ENCODE measurements at regions not wholly inside any gene's neighbourhood (a gene's known extent, or its start where the extent isn't known, plus 50 kb on each side); places are given as distances from the start of the nearest gene placed in this dataset.

- no peak for DNase-seq (ENCODE audit: low read depth)
These were observed 49.9 kb downstream of the CHRM3 start for GRCh38 chr1:239436286-239436685.

GRCh38 chr1:239437822-239438221 is 51.5 kb downstream of the CHRM3 start:
- DNase-seq (ENCODE audit: low read depth) = no peak

DNA sequence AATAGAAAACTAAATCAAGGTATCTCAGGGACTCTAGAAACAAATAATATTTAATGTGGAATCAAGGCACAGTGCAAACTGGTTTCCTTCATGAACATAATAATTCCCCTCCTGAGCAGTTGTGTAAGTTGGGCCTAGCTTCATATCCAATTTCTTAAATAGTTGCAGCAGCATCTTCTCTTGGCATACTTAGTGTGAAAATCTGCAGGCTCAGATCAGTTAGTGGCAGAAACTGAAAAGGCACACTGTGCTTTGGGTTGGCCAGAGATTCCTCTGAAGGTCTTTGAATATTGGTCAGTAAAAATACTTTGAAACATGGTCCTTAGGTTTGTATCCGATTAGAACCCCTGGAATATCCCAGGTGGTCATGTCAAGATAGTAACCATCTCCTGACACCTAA is 52.5 kb downstream of the CHRM3 start:
- DNase-seq (ENCODE audit: low read depth) = no peak

DNA sequence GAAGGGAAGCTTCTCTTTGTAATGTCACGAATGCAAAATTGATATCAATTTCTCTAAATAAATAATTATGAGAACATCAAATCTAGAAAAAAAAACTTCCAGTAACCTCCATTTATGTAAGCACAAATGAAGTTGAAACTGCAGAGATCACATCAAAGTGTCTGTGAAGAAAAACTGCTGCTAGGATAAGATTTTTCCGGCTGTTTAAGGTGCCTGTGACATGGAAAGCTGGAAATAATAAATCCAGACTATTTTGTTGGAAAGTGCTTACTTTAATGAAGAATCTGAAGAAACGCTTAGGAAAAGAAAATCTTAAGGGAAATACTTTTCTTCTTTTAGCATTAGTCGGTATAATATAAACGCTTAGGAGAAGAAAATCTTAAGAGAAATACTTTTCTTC is 57.0 kb downstream of the CHRM3 start:
- DNase-seq (ENCODE audit: low read depth) = no peak

DNA sequence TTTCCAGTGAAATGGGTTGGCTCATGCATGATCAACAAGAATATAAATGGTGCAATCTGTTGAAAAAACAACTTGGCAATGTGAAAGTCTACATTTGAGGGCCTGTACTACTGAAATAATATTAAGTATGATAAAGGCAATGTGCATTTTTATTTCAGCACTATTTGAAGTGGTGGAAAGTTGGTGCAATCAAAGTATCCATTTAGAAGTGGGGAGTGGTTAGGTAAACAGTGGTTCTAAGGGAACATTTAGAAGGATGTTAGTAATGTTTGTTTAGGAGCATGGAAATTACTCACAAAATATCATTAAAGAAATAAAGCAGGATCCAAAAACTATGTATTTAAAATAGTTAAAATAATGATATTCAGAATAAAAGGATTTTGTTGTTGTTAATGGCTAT is 60.2 kb downstream of the CHRM3 start:
- no peak for DNase-seq (ENCODE audit: low read depth)

GRCh38 chr1:239448911-239449310 is 62.5 kb downstream of the CHRM3 start:
- DNase-seq (ENCODE audit: low read depth) = no peak

- DNase-seq (ENCODE audit: low read depth) = no peak
These were observed 69.4 kb downstream of the CHRM3 start for GRCh38 chr1:239455743-239456142.

DNA sequence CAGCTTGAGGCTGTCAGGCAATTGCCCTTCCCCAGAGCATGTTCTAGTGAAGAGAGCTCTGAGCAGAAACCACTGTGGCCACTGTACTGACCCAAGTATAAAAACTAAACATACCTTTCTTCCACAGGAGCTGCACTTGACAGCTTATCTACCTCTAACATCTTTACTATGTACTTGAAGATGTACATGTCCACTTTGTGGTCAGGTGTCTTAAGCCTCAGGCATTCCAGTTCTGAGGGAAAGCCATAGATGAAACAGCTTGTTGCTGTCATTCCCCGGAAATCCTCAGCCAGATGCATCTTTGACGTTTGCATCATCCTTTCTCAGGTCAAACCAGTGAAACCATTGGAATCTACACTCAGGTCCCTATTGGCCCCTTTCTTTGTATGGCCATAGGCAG is 70.4 kb downstream of the CHRM3 start:
- DNase-seq (ENCODE audit: low read depth) = no peak

DNA sequence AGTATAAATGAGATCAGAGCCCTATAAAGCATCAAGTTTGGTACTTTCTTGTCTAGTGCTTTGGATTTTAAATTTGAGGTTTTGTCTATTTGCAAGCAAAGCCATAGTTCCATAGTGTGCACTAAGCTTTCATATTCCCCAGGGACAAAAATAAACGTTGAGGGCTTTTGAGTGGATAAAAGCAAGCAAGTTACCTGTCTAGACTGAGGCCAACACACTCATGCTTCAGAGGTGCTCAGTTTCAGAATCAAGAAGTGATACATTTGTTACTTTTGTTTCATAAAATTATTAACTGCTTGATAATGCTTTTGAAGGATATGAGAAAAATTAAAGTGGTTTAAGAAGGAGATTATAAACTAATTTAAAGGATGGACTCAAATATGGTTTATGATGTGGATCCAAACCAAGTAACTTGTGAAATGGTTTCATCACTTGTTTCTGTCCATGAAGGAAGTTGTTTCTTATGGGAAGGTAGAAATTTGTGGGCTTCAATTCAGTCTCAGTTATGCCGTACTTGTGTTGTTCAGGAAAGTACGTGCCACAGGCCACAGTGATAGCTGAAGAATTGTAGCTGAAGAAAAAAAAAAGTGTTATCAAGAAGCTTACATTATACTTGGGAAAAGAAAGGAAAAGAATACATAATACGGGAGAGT is 71.2 kb downstream of the CHRM3 start:
- DNase-seq (ENCODE audit: low read depth) = no peak

GRCh38 chr1:239458144-239458500 is 71.8 kb downstream of the CHRM3 start:
- DNase-seq (ENCODE audit: low read depth) = no peak

DNA sequence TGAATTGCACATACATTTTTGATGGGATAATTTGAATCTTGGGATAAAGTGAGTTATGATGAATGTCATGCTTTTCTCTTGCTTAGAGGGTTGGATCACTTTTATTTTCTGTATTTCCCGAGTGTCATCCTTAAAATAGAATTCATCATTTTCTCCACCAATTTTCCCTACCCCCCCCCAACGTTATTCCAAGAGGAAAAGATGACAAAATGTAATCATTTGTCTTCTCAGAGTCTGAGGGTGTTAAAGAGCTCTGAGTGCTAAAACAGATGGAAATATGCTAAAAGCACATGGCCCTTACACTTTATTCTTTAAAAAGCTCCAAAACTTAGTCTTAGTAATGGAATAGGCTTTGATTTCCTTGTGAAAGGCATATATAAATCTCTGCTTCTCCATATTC is 81.4 kb downstream of the CHRM3 start:
- no peak for DNase-seq (ENCODE audit: low read depth)

GRCh38 chr1:239478069-239478468 is 91.7 kb downstream of the CHRM3 start:
- no peak for DNase-seq (ENCODE audit: low read depth)

DNA sequence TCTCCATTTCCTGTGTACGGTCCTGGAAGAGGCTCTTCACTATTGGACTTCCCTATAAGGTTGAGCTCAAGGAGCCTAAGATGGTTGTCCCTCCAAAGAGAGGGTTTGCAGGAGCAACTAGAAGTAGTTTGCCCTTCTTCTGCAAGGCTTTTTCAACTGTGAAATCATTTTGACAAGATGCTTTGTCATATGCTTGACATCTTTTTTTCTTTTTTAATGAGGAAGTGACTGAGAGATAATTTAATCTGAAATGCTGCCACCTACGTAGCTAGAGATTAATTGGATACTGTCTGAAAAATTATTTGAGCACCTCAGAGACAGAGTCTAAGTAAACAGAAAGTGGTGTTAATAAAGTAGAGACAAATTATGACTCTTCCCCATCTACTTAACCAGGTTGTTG is 97.0 kb downstream of the CHRM3 start:
- DNase-seq (ENCODE audit: low read depth) = no peak

GRCh38 chr1:239493811-239494414 is 107.5 kb downstream of the CHRM3 start:
- DNase-seq (ENCODE audit: low read depth) = no peak

DNA sequence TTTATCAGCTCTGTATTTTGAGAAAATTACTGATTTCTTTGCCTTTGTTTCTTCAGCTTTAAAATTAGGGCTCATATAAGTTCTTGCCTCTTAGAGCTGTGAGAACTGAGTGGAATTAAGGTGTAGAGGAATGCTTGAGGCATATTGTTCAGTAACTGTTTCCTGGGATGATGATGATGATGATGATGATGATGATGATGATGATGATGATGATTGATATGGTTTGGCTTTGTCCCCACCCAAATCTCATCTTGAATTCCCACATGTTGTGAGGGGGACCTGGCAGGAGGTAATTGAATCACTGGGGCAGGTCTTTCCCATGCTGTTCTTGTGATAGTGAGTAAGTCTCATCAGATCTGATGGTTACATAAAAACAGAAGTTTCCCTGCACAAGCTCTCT is 118.7 kb downstream of the CHRM3 start:
- DNase-seq (ENCODE audit: low read depth) = no peak

DNA sequence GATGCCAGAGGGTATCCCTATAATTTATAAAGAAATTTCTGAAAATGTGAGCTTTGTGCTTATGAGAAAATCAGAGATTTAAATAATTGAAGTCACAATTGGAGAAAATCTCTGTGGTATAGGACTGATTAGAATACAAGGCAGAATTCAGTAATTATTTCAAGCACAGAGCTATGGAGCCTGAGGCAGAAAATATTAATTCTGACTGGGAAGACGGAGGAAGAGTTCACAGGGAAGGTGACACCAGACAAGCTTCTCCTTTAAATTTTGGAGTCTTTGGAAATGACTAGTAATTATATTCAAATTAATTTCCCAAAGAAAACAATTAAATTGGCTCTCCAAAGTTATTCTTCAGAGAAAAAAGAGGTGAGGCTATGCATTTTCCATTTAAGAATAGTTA is 121.5 kb downstream of the CHRM3 start:
- no peak for DNase-seq (ENCODE audit: low read depth)

- DNase-seq (ENCODE audit: low read depth) = no peak
These were observed 125.5 kb downstream of the CHRM3 start for GRCh38 chr1:239511875-239512274.

GRCh38 chr1:239516579-239516978 is 130.2 kb downstream of the CHRM3 start:
- DNase-seq (ENCODE audit: low read depth) = no peak

GRCh38 chr1:239526391-239526790 is 140.0 kb downstream of the CHRM3 start:
- no peak for DNase-seq (ENCODE audit: low read depth)

DNA sequence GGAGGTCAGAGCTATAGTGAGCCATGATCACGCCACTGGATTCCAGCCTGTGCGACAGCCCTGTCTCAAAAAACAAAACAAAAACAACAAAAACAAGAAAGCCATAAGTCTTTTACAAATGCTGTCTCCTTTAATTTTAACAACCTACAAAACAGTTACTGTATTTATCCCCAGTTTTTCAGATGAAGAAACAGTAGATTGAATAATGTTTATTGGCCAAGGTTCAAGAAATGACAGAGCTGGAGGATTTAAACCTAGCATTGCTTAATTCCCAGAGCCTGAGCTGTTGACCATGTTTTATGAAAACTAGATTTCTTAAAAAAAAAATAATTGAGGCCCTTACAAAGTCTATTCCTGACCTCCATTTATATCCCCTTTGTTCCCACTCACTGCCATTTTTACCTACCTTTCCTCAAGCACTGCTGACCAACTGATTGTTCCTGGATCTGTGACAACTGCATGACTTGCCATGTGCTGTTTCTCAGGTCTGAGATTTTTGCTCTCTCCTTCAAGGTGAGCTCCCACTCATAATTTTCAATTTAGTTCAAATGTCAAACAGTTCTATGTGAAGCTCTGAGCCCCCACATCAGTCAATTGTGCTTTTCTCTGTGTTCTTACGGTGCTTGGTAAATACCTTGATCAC is 140.8 kb downstream of the CHRM3 start:
- DNase-seq (ENCODE audit: low read depth) = no peak

DNA sequence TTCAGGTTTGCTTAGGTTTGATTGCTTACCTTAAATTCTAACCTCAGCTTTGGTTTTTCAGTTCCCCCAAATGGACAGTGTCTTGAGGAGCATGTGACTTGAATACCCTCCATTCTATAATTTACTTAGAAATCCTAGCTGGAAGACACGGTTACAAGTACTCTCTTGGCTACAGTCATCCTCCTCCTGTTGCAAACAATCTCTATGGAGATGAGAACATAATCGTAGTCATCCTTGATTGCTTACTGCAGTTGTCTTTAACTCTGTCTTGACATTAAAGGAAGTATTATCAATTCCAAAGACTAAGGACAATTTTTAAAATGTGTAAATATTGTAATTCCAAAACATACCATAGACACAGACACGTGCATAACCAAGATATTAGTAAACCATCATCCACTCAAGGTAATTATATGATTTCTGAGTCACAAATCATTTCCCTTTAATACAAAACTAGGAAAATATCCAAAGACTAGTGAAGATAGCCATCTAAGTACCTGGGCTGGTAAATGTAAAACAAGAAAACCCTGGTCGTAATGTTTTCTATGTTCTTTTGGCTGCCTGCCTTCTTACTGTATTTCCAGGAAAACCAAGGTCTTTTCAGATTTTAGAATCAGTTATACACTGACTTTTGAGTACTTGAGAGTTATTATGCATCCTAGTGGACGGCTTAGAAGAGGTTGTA is 149.9 kb downstream of the CHRM3 start:
- no peak for DNase-seq (ENCODE audit: low read depth)

DNA sequence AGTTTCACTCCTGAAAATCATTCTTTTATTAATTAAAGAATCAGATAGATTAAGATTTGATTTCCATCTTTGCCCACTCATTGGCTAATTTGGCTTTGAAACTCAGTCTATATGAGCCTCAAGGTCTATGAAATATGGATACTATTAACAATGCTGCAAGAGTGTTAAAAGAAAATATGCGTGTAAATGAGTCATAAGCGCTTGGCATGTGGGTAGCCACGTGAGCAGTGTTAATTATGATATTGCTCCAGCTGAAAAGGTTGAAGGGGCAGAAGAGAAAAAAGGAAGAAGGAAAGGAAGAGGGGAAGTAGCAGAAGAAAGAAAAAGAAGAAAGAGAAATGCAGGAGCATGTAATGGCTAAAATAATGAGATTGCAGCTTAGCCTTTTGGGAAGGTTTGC is 151.4 kb downstream of the CHRM3 start:
- no peak for DNase-seq (ENCODE audit: low read depth)

DNA sequence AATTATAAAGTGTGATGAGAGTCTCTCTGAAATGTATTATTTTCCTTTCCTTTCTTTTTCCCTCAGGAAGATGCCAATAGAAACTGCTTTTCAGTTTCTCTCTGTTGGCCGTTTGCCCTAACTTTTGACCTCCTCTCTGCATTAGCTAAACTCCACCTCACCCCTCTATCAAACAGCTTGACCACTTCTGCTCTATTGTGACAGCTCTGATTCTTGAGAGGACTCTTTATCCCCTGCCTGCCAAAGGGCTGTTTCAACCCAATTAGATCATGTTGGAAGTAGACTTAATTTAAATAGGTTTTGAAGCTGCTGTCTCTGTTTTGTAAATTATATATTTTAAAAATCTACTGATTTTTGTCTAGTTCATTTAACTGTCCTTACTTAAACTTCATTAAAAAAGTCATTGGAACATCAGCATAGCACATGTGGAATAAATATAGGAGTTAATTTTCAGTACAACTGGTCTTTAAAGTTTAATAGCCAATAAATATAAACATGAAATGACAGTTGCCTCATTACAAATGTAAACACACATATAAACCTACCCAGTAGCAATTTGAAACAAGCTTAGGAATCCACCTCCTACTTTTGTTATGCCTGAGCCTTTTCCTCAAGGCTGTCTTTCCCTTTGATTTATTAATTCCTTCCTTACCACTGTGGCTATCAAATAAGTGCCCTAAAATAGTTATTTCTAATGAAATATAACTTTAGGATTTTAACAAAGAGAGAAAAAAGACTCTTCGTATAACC is 152.0 kb downstream of the CHRM3 start:
- DNase-seq (ENCODE audit: low read depth) = no peak
